HG03354 (cell line): ENCODE measurements at regions not wholly inside any gene's neighbourhood (a gene's known extent, or its start where the extent isn't known, plus 50 kb on each side); places are given as distances from the start of the nearest gene placed in this dataset.
A peak's percentile ranks its signal among the peaks of the same experiment; 100 is the strongest.
"Not testable (repeated sequence)": the region's sequence is repeated elsewhere in the genome, so short reads cannot be mapped to it uniquely, and the experiment has no call there.

ENCODE experiments used
- ATAC-seq: cut with Tn5 transposase; IDR thresholded peaks from one replicate; pipeline ENCODE4 v1.9.1; 2021; ENCODE audit warnings: mild to moderate bottlenecking; ENCODE audit not compliant: unreplicated experiment, poor library complexity, severe bottlenecking

DNA sequence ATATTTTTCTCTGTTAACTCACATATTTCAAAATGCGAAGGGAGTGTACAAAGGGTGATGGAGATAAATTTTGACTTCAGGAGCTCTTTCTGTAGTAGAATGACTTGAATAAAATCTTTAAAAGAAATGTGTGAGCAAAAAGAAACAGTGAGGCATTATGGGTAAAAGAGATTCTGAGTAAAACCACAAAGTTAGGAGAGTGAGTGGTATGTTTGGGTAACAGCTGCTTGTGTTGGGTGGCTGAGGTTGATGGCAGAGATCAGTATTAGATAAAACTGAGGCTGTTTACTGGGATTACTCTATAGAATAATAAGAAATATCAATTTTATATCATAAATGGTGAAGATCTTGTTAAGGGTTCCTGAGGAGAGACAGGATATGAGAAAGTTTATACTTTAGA, 434.2 kb upstream of the AMOT start:
- no peak for ATAC-seq

DNA sequence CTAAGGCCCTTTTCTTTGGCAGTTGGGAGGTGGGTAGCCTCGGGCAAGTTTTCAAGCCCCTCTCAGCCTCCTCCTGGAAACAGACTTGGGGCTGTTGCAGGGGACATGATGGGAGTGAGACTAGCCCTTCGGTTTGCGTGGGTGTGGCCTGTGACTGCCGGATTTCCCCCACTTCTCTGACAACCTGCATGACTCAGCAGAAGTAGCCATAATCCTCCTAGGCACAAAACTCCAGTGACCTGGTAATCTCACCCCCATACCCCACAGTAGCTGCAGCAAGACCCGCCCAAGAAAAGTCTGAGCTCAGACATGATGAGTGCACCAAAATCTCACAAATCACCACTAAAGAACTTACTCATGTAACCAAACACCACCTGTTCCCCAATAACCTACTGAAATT, 433.7 kb upstream of the AMOT start:
- ATAC-seq, result no peak

DNA sequence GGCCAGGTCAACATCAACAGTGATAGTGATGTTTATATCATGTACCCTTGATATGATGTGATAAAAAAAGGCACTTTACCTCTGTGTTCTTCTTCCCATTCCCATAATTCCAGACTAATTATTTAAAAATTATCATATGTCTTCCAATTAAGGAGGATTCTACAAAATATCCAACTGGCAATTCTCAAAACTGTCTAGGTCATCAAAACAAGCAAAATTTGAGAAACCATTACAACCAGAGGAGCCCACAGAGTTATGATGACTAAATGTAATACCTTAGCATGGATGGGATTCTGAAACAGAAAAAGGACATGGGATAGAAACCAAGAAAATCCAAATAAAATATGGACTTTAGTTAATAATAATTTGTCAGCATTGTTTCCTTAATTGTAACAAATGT, 428.6 kb upstream of the AMOT start:
- no peak for ATAC-seq

DNA sequence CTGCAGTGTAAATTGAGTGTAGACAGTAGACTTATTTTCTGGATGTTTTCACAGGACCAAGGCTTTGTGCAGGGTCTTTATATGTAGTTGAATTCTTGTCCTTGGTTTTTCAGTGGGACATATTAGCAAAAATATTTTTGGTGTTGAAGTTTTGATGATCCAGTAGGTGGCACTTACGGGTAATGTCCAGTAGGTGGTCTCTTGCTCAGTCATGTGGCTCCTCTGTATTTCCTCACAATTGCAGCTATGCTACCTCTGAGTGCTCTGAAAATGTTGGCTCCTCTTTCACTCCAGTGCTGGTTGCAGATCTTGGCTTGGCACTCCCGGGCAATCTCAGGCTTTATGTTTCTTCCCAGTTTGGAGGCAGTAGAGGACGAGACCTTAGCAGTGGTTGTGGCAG, 419.8 kb upstream of the AMOT start:
- ATAC-seq, result peak; percentile 77

DNA sequence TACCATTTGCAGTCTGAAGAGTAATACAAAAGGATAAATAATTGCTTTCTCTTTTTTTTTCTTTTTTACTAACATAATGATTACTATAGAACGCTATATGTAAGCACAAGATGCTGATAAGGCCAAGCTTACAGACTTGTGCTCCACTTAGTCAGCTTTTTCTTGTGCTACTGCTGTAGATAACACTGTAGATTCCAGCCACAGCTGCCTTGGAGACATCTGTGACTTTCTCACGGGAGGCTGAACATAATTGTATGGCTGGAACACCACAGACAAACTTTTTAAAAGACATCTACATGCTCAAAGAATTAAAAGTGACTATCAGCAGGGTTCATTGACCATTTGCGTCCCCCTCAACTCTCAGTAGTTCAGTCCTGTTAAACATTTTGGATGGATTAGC, 381.7 kb upstream of the AMOT start:
- no peak for ATAC-seq

DNA sequence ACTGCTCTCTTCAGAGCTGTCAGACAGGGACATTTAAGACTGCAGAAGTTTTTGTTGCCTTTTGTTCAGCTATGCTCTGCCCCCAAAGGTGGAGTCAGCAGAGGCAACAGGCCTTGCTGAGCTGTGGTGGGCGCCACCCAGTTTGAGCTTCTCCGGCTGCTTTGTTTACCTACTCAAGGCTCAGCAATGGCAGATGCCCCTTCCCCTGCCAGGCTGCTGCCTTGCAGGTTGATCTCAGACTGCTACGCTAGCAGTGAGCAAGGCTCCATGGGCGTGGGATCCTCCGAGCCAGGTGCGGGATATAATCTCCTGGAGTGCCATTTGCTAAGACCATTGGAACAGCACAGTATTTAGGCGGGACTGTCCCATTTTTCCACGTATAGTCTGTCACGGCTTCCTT, 371.4 kb upstream of the AMOT start:
- ATAC-seq, result no peak

DNA sequence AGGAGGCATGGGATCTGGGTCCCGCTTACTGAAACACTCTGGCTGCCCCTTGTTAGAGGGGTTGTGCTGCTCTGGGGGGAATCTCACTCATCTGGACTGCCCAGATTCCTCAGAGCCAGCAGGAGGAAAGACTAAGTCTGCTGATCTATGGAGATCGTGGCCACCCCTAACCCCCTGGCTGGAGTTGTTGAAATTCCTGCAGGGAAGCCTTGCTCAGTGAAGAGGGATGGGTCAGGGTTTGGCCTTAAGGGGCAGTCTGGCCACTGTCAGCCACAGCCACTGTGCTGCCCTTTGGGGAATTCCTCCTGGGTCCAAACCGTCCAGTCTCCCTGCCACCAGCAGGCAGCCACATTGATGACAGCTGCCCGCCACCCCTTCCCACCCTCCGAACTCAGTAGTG, 362.0 kb upstream of the AMOT start:
- no peak for ATAC-seq

DNA sequence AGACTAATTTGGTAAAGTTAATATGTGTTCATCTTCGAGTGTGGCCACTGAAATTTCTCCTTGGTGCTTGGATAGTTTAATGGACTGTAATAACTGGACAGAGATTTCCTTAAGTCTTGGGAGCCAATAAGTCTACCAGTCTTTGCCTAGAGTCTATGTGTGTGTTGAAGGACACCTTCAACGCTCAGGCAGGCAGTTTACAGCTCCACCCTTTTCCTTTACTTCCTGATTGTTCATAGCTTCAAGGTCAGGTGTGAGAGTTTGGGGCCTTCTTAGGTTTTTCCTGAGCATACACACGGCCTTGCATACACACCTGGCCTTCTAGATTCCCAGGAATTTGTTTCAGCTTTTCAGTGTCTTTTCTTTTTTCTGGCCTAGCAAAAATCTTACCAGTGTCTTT, 355.3 kb upstream of the AMOT start:
- no peak for ATAC-seq

DNA sequence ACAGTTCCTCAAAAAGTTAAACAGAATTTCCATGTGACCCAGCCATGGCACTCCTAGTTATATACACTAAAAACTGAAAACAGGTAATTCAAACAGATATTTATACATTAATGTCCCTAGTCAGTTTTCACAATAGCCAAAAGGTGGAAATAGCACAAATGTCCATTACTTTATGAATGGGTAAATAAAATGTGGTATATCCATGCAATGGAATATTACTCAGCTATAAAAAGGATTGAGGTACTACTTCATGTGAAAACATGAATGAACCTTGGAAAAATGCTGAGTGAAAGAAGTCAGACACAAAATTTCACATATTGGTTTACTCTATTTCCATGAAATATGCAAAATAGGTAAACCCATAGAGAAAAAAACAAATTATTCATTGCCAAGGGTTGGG, 351.8 kb upstream of the AMOT start:
- ATAC-seq, result no peak

DNA sequence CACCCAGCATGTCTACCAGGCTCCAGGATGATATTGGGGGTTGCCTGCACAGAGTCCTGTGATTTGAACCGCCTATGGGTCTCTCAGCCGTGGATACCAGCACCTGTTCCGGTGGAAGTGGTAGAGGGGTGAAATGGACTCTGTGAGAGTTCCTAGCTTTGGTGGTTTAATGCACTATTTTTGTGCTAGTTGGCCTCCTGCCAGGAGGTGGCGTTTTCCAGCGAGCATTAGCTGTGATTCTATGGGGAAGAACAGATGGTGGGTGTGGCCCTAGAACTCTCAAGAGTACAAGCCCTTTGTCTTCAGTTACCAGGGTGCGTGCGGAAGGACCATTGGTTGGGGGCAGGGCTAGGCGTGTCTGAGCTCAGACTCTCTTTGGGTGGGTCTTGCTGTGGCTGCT, 316.9 kb upstream of the AMOT start:
- ATAC-seq, result no peak

DNA sequence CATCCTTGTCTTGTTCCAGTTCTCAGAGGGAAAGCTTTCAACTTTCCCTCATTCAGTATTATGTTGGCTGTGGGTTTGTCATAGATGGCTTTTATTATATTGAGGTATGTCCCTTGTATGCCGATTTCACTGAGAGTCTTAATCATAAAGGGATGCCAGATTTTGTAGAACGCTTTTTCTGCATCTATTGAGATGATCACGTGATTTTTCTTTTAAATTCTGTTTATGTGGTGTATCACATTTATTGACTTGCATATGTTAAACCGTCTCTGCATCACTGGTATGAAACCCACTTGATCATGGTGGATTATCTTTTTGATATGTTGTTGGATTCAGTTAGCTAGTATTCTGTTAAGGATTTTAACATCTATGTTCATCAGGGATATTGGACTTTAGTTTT, 313.7 kb upstream of the AMOT start:
- ATAC-seq, result not testable (repeated sequence)

DNA sequence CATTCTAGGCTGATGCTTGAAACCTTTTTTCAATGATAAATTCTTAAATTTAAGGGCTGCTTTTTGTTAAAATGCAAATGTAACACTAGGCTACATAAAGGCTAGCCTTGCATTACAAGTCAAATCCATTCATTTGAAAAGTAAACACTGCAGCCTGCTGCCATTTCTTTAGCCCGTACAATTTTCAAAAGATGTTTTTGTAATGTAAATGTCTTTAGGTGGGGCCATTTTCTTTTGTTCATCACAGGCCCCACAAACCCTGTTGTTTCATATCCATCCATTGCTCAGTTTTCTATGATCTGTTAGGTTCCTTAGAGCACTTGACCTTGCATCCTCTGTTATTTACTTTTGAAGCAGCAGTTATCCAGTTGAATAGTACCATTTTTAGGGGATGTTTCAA, 296.2 kb upstream of the AMOT start:
- no peak for ATAC-seq

DNA sequence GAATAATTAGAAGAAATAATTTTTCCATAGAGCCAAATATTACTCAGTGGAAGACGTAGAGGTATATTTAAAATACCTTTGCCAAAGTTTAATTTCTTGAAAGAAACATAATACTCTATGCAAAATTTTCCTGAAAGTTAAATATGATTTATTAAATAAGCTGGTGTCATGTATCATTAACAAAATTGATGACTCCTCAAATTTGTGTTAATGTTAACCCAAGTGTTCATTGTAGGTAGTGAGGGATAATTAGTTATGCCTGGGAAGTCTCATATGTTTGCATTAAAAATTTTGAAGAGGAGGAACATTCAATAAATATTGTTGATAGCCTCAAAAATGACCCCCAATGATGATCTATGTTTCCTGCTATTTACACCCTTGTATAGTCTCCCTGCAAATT, 292.7 kb upstream of the AMOT start:
- ATAC-seq, result no peak

DNA sequence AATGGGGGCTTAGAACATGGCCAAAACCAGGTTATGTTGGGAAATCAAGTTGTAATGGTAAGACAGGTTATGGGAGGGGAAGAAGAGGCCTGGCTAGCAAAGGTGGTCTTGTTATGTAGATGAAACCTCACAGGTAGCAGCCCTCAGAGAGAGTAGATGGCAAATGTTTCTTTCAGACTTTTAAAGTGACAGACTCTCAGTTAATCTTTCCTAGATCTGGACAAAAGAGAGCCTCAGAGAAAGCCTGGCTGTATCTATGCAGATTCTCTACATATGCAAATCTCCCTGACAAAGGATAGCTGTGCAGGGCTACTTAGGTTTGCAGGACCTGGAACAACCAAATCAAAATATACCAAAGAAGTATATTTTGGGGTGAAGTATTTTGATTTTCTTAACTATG, 284.1 kb upstream of the AMOT start:
- no peak for ATAC-seq

DNA sequence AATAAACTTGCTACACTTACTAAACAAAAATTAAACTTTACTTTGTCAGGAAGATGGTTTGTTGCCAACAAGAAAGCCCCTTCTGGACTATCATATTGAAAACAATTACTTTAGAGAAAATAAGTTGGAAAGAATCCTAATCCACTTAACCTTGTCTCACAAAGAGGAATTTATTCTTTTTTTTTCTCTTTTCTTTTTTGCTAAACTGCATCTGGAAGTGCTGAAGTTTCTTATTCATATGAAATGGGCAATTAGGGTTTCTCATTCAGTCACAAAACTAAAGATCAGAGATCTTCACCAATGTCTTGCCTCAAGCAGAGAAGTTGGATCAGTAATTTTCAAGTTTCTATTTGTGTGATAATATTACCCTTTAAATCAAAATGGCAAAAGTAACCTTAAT, 234.9 kb upstream of the AMOT start:
- no peak for ATAC-seq

DNA sequence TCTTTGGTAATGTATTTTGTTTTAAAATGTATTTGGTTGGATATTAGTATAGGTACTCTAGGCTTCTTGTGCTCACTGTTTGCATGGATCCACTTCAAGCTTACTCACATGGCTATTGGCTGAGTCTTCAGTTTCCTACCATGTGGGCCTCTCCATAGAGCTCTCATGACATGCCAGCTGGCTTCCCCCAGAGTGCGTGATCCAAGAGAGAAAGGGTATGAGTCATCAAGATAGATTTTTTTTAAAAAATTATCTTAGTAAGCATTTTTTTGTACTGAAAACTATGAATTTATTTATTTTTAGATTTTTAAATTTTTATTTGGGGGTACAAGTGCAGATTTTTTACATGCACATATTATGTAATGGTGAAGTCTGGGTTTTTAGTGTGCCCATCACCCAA, 219.1 kb upstream of the AMOT start:
- no peak for ATAC-seq

DNA sequence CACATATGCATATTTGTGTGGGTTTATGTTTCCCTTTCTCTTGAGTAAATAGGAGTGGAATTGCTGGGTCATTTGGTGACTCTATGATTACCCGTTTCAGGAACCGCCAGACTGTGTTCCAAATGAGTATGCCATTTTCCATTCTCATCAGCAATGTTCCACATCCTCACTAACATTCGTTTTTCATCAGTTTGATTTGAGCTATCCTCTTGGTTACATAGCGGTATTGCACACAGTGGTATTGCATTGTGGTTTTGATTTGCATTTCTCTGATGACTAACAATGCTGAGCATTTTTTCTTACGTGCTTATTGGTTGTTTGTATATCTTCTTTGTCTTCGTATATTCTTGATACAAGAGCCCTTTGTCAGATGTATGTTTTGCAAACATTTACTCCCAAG, 218.0 kb upstream of the AMOT start:
- no peak for ATAC-seq

DNA sequence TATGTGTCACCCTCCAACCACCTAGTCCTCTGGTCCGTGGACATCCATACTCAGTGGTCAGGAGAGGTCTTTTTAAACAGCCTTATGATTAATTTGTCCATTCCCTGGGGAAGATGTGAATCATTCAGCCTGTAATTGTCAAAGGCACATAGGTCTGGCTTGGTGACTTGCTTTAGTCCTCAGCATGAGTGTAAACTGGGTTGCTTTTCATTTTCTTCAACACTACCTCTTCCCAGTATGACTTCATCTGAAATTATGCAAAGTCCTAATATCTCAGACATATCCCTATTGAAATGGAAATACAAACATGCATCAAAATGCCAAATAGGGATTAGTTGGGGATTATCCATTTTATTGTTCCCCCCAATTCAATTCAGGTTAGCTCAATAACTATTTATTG, 208.3 kb upstream of the AMOT start:
- ATAC-seq, result no peak

DNA sequence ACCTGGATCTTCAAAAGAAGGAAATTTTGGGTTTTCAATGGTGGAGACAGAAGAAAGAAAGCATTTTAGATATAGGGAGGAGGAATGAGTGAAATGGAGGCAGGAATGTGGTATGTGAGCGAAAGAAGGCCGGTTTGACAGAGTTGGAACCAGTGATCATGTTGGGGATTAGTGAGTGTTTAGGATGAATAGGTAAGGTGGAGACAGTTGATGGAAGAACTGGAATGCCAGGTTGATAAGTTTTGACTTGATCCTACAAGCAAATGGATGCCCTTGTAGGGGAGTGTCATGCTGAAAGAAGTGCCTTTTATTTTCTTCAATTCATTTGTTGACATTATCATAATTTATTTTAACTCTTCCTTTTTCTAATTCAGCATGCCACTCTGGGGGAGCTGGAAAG, 207.8 kb upstream of the AMOT start:
- no peak for ATAC-seq

DNA sequence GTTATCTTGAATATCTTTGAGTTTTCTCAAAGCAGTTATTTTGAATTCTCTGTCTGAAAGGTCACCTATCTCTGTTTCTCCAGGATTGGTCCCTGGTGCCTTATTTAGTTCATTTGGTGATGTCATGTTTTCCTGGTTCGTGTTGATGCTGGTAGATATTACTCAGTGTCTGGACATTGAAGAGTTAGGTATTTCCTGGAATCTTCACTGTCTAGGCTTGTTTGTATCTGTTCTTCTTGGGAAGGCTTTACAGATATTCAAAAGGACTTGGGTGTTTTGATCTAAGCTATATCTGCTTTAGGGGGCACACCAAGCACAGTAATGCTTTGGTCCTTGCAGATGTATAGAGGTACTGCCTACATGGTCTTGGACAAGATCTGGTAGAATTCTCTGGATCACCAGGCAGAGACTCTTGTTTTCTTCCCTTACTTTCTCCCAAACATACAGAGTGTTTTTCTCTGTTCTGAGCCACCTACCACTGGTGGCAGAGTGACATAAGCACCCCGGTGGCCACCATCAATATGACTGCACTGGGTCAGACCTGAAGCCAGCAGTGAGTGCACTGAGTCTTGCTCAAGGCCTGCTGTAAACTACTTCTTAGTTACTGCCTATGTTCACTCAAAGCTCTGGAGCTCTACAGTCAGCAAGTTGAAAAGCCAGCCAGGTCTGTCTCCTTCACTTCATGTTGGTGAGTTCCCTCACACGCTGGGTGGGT, 193.5 kb upstream of the AMOT start:
- ATAC-seq, result no peak

DNA sequence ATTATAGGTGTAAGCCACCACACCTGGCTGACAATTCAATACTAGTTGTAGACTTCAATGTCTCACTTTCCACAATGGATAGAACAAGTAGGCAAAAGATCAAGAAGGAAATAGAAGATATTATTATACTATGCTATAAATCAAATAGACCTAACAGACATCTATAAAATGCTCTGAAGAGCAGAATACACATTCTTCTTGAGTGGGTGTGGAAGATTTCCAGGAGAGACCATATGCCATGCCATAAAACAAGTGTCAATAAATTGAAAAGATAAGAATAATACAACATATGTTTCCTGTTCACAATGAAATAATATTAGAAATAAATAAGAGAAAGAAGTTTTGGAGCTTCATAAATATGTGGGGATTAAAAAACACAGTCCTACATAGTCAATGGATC, 179.3 kb upstream of the AMOT start:
- ATAC-seq, result no peak

DNA sequence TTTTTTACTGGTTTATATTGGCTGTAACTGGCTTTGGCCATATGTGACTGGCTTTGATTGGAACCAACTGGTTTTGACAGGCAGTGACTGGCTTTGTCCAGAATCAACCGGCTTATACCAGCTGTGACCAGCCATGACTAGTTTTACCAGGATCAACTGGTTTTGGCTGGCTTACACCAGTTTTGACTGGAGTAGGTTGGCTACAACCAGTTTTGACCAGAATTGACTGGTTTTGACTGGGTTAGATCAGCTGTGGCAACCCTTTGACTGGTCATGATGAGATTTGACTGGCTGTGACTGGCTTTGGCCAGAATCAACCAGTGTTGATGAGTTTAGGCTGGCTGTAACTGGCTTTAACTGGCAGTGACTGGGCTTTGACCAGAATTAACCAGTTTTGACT, 169.2 kb upstream of the AMOT start:
- ATAC-seq, result no peak
